ENCODE measurements at regions not wholly inside any gene's neighbourhood (a gene's known extent, or its start where the extent isn't known, plus 50 kb on each side); places are given as distances from the start of the nearest gene placed in this dataset.

GRCh38 chr9:81825846-81826516 is 102.2 kb upstream of the SPATA31D4 start:
- no peak overlapping the region for H3K4me3 ChIP-seq
- H3K4me1 ChIP-seq: peaks cover 15% of the 10 kb centered on the region
- H3K9me3 ChIP-seq: no peaks in the 10 kb centered on the region
- H3K27ac ChIP-seq: peak overlapping the region in 1 of 2 experiments; percentile 60; a peak in 3 of 6 replicates
- H3K4me2 ChIP-seq: peak overlapping the region; percentile 35; the same call in 1 of the 3 replicates
- TF ChIP-seq CHD2 (IDR thresholded peaks at IDR 0.05; ENCODE audit: low read length, partially characterized antibody): no peak
- TF ChIP-seq TP53 (CRISPR knock-in tag; IDR thresholded peaks at IDR 0.05): no peak
- no peak for TF ChIP-seq MAX (IDR thresholded peaks at IDR 0.05)
- TF ChIP-seq SREBF2 (IDR thresholded peaks at IDR 0.05): no peak
- no peak for TF ChIP-seq ATOH8 (CRISPR knock-in tag; IDR thresholded peaks at IDR 0.05; ENCODE audit: low read depth)
- no peak for TF ChIP-seq BHLHE40 (IDR thresholded peaks at IDR 0.05; ENCODE audit: low read depth, low read length)
- no peak for TF ChIP-seq RARB (CRISPR knock-in tag; IDR thresholded peaks at IDR 0.05)
- TF ChIP-seq EHF (CRISPR knock-in tag; IDR thresholded peaks at IDR 0.05): no peak
- TF ChIP-seq EP300 (IDR thresholded peaks at IDR 0.05): no peak
- ChIA-PET CTCF (interaction anchor here (1.7 kb wide), 1 partner anchor 12 kb away, joined by 3 read pairs; no protein-coding TSS in a partner anchor), POLR2A (no interaction called here)
- 62% methylated on average over 3 of the region's 3 CpGs for WGBS (ENCODE audit: missing lambda C conversion rate)
- peak in 1 of 2 experiments; percentile 49; a peak in 3 of 6 replicates for ATAC-seq
- FAIRE-seq: no peak
- DNase-seq (ENCODE audit: low read depth in 1 of 2, low spot score in 1 of 2): no peak

- H3K9me3 ChIP-seq: no peaks in the 10 kb centered on the region
- DNase-seq (ENCODE audit: low read depth in 1 of 2, low spot score in 1 of 2) (no peak), ATAC-seq (no peak), FAIRE-seq (no peak)
- POLR2A ChIA-PET: no interaction called here
- no peak overlapping the region for H3K4me2 ChIP-seq
- H3K27ac ChIP-seq: no peak overlapping the region
- TF ChIP-seq HDAC2 (IDR thresholded peaks at IDR 0.05) (no peak), FOXS1 (CRISPR knock-in tag; IDR thresholded peaks at IDR 0.05) (no peak)
- CTCF ChIA-PET: interaction anchor here (1.7 kb wide), 1 partner anchor 11 kb away, joined by 3 read pairs; no protein-coding TSS in a partner anchor
- peaks cover 15% of the 10 kb centered on the region for H3K4me1 ChIP-seq
- no peak overlapping the region for H3K4me3 ChIP-seq
- WGBS (ENCODE audit: missing lambda C conversion rate): 91% methylated on average over 15 of the region's 15 CpGs
Measured at GRCh38 chr9:81826517-81826906, 101.7 kb upstream of the SPATA31D4 start.

- DNase-seq (ENCODE audit: low read depth in 1 of 2, low spot score in 1 of 2) (no peak), ATAC-seq (no peak), FAIRE-seq (no peak)
- no peak overlapping the region for H3K27ac ChIP-seq
- no peaks in the 10 kb centered on the region for H3K9me3 ChIP-seq
- H3K4me2 ChIP-seq: no peak overlapping the region
- WGBS (ENCODE audit: missing lambda C conversion rate): 75% methylated on average over 5 of the region's 5 CpGs
- H3K4me1 ChIP-seq: peaks cover 15% of the 10 kb centered on the region
- CTCF ChIA-PET: interaction anchor here (1.0 to 1.1 kb wide), 3 partner anchors 14 to 20 kb away, joined by 3 read pairs; no protein-coding TSS in a partner anchor
- no peak for TF ChIP-seq BCL3 (IDR thresholded peaks at IDR 0.05)
- TF ChIP-seq HOXB13 (CRISPR knock-in tag; IDR thresholded peaks at IDR 0.05; ENCODE audit: low read depth): no peak
- TF ChIP-seq EHMT2 (IDR thresholded peaks at IDR 0.05; ENCODE audit: low read depth): no peak
- TF ChIP-seq KDM1A (IDR thresholded peaks at IDR 0.05; ENCODE audit: low read depth): no peak
- no peak for TF ChIP-seq PBX3 (IDR thresholded peaks at IDR 0.05)
- no peak for TF ChIP-seq GATA3 (IDR thresholded peaks at IDR 0.05; ENCODE audit: borderline replicate concordance)
- no peak for TF ChIP-seq BHLHE40 (IDR thresholded peaks at IDR 0.05; ENCODE audit: low read depth, low read length)
- POLR2A ChIA-PET: no interaction called here
- H3K4me3 ChIP-seq: no peak overlapping the region
Measured at GRCh38 chr9:81827616-81828296, 100.5 kb upstream of the SPATA31D4 start.
